ENCODE measurements at regions not wholly inside any gene's neighbourhood (a gene's known extent, or its start where the extent isn't known, plus 50 kb on each side); places are given as distances from the start of the nearest gene placed in this dataset.

- TF ChIP-seq POLR2A (IDR thresholded peaks at IDR 0.05; ENCODE audit: low read depth), result no peak
- TF ChIP-seq CTCF (IDR thresholded peaks at IDR 0.05), result no peak
Measured at GRCh38 chr15:70378126-70379031, 280.7 kb upstream of the TLE3 start.
